GM19397 (cell line): ENCODE measurements at regions not wholly inside any gene's neighbourhood (a gene's known extent, or its start where the extent isn't known, plus 50 kb on each side); places are given as distances from the start of the nearest gene placed in this dataset.

Source experiments
- ATAC-seq: cut with Tn5 transposase; IDR thresholded peaks from one replicate; pipeline ENCODE4 v1.9.1; 2021; ENCODE audit warnings: mild to moderate bottlenecking, moderate library complexity; ENCODE audit not compliant: unreplicated experiment

DNA sequence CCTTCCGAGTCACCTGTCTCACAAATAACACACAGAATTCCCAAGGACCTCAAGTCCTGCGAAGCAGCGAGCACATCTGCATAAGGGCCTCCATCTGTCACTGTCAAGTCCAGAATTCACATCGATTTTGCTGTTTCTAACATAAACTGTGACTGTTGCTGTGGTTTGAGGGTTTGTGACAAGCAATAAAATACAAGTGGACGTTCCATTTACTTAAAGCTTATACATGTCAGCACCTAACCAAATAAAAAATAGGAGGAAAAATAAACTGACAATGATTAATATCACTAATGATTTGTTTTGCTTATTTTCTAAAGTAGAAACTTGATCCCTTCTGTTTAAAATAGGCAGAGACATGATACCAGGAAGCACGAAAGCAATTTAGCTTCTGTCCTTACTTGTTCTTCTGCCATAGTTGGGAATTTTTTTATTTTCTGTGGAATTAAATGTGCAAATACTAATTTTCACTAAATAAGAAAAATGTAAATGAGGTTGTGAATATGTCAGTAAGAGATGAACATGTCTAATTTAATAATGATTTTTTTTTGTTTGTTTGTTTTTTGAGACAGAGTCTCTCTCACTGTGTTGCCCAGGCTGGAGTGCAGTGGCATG is 279.1 kb downstream of the FGF9 start:
- no peak for ATAC-seq

- no peak for ATAC-seq
Measured at GRCh38 chr13:21956666-21957065, 285.8 kb downstream of the FGF9 start.

GRCh38 chr13:21957833-21958232 is 287.0 kb downstream of the FGF9 start:
- no peak for ATAC-seq

GRCh38 chr13:21960108-21960507 is 289.2 kb downstream of the FGF9 start:
- no peak for ATAC-seq

DNA sequence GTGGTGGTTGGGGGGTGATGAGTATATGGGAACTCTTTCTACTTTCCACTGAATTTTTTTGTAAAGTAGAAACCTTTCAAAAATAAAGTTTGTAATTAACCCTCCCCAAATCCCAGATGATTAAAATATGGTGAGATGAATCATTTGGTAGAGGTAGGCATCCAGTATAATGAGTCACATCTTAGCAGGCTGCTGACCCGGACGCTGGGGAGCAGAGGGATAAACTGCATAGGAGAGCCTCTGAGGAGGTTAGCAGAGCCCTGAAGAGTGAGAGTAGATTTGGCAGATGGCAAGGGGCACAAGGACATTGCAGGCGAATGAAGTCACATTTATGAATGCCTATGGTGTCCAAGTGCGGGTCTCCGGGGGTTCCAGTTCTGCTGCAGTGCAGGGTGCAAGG is 293.8 kb downstream of the FGF9 start:
- ATAC-seq, result no peak

- ATAC-seq, result no peak
Measured at GRCh38 chr13:21965095-21965494, 294.2 kb downstream of the FGF9 start.

DNA sequence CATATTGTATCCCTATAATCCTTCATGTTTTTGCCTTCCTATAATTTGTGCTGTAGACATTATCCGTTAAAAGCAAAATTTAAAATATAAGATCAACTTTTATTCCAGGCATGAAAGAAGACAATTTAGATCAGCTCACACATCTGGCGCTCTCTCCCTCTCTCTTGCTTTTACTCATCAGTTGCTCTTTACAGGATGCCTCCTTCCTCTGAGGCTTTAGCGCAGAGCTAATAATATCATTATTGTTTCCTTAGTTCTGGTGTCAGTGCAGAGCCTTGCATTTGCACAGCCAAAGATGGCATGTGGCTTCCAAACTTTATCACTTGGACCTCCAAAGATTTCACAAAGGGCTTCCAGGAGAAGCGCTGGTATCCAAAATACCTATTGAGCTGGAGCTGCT is 295.1 kb downstream of the FGF9 start:
- ATAC-seq, result no peak

GRCh38 chr13:21967871-21968270 is 297.0 kb downstream of the FGF9 start:
- no peak for ATAC-seq

GRCh38 chr13:21970172-21970571 is 299.3 kb downstream of the FGF9 start:
- no peak for ATAC-seq

GRCh38 chr13:21970918-21971317 is 300.0 kb downstream of the FGF9 start:
- no peak for ATAC-seq

DNA sequence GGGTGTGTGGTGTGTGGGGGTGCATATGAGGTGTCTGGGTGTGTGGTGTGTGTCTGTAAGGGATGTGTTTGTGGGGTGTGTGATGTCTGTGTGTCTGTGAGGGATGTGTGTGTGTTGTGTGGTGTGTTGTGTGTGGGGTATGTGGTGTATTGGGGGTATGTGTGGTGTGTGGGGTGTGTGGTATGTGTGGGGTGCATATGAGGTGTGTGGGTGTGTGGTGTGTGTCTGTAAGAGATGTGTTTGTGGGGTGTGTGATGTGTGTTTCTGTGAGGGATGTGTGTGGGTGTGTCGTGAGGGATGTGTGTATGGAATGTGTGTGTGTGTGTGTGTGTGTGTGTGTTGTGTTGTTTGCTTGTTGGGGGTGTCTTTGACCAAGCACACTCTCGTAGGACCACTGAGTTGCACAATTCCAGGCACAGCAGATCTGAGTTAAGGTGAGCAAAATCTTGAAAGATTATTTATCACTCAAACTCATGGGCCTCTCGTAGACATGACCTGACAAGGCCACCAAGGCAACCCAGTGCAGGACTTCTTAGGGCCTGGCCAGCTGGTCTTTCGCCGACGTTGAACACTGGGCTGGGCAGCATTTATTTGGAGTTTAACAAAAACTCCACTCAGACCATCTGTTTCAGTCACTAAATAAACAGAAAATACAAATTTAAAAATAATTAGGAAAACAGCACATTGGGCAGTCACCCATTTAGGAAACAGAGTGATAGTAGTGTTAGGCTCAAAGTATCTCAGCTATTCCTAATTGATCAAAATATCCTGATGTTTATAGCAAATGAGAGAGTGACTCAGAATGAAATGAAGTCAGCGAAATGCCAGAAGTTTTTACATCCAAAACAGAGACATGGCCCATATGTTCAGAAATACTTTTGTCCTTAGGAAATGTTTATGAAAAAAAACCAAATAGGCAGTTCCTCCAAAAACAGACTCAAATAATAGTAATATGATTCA is 301.1 kb downstream of the FGF9 start:
- ATAC-seq, result no peak

DNA sequence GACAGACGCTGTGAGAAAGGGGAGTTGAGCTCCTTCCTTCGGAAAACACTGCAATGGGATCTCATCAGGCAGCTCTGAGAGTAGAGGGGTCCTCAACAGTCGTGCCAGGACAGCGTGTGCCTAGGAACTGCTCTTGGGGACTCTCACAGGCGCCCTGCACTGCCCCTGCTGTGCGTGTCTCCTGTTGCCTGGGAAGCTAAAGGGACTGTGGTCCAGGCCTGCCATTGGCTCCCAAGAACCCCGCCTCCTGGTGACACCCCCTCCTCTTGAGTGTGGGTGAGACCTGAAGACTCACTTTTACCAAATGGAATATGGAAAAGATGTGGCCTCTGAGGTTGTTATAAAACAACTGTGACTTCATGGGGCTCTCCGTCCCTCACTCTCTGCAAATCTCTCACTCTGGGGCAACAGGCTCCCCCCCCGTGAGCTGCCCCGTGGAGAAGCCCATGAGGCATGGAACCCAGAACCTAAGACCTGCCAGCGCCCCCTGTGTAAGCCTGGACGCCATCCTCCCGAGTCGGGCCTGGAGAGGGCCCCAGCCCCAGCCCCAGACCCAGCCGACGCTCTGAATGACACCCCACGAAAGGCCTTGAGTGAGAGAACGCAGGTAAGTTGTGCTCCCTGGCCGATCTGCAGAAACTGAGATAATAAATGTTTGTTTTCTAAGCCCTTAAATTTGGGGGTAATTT is 302.7 kb downstream of the FGF9 start:
- ATAC-seq, result no peak

GRCh38 chr13:21974741-21975140 is 303.9 kb downstream of the FGF9 start:
- no peak for ATAC-seq

DNA sequence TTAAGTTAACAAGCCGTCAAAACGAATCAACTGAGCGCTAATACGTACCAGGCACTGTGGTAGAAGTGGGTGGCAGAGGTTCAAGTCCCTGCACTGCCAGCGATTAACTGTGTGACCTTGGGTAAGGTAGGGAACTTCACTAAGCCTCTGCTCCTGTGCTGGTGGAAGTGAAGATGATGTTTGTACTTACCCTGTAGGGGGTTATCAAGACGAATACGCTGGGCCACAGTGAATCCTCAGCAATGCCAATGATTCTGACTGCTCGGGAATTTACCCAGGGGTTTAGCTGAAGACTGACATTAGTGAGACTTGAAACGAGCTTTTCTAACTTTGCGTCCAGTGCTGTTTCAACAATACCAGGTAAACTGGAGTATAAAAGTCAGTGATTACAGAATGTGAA is 305.3 kb downstream of the FGF9 start:
- ATAC-seq, result no peak

DNA sequence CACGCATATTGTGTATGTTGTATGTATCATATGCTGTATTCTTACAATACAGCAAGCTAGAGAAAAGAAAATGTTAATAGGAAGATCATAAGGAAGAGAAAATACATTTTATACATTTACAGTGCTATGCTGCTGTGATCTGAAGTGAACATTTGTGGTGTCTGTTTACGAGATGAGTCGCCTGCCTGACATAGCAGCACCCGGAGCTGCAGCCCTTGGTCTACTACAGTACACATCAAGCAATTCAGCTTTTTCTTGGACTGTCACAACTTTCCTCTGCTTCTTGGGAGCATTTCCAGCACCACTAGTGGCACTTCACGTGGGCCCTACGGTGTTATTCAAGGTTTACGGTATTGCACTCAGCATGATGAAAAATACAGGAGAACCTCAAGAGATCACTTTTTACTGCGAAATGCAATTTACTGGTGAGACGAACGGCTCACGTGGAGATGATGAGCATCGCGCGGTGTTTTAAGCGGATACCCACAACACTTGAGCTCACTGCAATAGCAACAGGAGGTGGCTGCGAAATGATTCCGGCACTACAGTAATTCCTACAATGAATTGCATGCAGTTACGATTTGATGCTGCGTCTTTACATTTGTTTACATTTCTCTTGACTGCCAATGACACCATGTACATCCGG is 308.4 kb downstream of the FGF9 start:
- ATAC-seq, result no peak

GRCh38 chr13:21980049-21980448 is 309.2 kb downstream of the FGF9 start:
- no peak for ATAC-seq

DNA sequence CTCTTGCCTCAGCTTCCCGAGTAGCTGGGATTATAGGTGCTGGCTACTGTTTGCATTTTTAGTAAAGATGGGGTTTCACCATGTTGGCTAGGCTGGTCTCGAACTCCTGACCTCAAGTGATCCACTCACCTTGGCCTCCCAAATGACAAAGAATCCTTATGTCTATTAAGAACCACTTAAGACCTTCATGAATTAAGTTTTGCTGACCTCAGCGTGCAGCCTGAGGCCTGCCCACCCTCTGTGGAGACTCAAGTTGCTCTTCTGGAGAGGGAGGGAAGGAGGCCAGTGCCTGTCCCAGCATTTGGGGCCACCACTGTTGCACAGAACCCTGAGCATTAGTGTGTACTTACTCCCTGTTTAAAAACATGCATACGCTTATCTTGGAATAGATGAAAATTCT is 313.3 kb downstream of the FGF9 start:
- ATAC-seq, result no peak

DNA sequence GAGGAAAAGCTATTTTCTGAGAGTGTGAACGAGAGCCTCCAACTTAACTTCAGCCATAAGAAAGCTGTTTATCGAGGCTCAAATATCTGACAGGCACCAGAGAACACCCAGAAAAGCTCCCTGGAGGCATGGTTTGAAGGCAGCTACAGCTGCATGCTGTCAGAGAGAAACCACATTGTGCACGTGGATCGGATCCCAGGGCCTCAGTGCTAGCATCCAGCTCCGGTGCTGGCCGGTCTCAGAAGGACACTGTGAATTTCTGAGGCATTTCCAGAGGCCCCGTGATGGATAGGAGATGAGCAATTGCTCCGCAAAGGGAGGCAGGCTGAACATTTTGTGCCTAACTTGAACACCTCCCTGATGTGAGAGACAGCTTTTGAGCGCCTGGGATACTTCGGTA is 315.7 kb downstream of the FGF9 start:
- no peak for ATAC-seq

DNA sequence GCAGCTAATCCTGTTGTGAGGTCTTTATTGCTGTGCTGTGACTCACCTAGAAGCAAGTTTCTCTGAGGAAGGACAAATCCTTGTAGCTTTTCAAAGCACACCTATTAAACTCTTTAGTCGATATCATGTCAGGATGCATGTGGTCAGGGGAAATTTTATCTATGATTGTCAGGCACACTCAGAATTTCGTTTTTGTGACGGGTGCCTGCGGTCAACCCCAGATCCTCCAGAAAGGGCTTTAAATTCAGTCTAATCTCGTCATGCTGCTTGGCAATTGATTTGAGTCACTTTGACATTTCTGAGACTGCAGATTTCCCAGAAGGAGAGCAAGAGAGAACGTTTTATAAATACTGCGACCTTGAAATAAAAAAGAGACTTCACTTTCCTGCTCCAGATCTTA is 316.9 kb downstream of the FGF9 start:
- ATAC-seq, result no peak

GRCh38 chr13:21988624-21989023 is 317.8 kb downstream of the FGF9 start:
- no peak for ATAC-seq

DNA sequence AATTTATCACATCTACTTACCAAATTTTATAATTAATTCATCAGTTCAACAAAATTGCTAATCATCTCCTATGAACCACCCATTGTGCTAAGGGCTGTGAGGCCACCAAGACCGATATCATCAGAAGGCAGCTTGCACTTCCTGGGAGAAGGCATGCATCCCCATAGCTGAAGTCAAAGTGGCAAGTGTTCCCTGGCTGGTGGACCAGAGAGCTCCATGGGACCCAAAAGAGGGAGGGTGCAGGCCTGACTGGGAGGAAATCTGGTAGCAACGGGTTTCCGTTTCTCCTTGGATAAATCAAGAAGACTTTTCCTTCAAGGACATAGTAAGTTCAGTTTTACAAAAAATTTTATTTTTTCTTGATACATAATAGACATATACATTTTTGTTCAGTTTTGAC is 325.2 kb downstream of the FGF9 start:
- ATAC-seq, result no peak
